ENCODE measurements at regions not wholly inside any gene's neighbourhood (a gene's known extent, or its start where the extent isn't known, plus 50 kb on each side); places are given as distances from the start of the nearest gene placed in this dataset.

GRCh38 chr1:194289569-194290266 lies 1103.3 kb upstream of the B3GALT2 start:
- peak; percentile 31 for DNase-seq

- no peak for DNase-seq
Observed at GRCh38 chr1:194288238-194288637, 1101.8 kb upstream of the B3GALT2 start.

- DNase-seq = no peak
Observed at GRCh38 chr1:194281376-194281775, 1095.0 kb upstream of the B3GALT2 start.

- no peak for DNase-seq
Observed at GRCh38 chr1:194280463-194280862, 1094.0 kb upstream of the B3GALT2 start.

DNA sequence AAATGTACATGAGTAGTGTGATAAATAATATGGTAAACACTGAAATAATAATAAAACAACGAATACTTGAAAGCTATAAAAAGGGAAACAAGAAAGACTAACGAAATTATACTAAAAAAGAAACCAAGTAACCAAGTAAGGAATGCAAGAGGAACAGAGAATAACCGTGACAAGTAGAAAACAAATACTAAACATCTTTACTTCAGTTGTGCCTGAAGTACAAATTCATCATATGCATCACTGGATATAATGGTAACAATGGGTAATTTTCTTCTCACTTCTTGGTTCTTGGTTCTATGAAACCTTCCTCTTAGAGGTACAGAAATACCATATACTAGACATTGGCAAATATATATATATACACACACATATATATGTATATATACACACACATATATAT lies 1093.6 kb upstream of the B3GALT2 start:
- no peak for DNase-seq

DNA sequence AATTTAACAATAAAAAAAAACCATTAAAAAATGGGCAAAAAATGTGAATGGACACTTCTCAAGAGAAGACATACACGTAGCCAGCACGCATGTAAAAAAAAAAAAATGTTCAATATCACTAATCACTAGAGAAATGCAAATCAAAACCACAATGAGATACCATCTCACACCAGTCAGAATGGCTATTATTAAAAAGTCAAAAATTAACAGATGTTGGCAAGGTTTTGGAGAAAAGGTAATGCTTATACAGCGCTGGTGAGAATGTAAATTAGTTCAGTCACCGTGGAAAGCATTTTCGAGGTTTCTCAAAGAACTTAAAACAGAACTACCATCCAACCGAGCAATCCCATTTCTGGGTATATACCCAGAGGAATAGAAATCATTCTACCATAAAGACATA lies 1091.5 kb upstream of the B3GALT2 start:
- no peak for DNase-seq

DNA sequence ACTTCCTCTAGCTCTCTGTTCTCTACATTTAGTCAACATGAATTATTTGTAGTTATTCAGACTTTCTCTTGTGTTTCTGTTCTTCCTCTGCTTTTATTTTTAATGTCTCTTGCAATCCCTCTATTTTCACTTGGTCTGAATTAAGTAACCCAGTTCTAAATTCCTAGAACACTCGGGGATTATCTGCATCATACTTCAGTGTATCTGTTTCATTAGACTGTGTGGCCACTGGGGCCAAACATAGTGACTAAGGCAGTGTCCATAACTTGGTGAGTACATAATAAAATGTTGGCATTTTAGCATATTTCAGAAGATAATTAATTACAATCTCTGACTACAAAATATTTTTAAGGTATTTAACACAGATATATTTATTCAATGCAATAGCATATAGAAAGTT lies 1087.2 kb upstream of the B3GALT2 start:
- DNase-seq = no peak

GRCh38 chr1:194268839-194269238 lies 1082.4 kb upstream of the B3GALT2 start:
- DNase-seq = no peak

GRCh38 chr1:194267021-194267420 lies 1080.6 kb upstream of the B3GALT2 start:
- no peak for DNase-seq

DNA sequence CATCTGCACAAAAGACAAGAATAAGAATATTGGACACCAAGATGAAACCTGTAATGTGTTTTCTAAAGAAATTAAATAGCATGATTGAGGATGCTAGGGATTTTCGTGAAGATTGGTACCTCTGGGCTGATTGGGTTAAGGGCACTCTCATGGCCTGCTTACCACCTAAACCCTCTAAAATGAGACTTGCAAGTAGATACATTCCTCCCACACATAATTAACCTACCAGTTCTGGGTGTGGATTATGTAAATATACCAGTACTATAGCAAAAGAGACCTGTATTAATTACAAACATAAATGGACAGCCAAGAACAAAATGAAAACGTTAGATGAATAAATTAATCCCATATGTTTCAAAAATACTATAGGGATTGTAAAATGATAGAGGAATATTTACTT lies 1069.6 kb upstream of the B3GALT2 start:
- DNase-seq = no peak

DNA sequence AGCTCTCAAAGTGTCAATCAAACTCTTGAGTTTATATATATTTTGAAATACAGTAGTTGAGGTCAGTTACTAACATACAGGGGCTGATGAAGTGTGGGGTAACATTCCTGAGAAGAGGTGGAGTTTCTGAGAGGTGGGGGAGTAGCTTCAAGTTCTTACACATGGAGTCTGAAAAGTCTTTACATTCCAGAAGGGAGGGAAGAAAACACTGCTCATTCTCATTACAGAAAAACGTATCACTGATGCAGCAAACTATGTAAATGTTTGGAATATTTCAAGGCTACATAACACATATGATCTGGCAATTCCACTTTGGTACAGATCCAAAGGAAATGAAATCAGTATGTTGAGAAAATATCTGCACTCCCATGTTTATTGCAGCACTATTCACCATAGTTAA lies 1065.8 kb upstream of the B3GALT2 start:
- no peak for DNase-seq

DNA sequence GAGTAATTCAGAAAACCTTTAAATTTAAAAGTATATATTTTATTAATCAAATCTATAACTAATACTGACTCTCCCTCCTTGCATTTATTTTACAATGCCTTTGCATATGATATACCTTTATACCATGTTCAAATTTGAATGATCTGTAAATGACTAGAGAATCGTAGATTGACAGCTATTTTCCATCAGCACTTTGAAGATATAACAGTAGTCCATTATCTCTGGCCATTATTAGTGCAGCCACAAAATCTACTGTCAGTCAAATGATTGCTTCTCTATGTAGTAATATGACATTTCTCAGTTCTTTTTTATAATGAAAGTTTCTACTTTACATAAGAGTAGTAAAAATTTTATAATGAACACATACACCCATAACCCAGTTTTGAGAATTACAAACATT lies 1054.8 kb upstream of the B3GALT2 start:
- DNase-seq = no peak

- no peak for DNase-seq
Observed at GRCh38 chr1:194233069-194233468, 1046.7 kb upstream of the B3GALT2 start.

GRCh38 chr1:194230351-194231144 lies 1044.1 kb upstream of the B3GALT2 start:
- DNase-seq = no peak

- no peak for DNase-seq
Observed at GRCh38 chr1:194228427-194228826, 1042.0 kb upstream of the B3GALT2 start.

- no peak for DNase-seq
Observed at GRCh38 chr1:194227161-194227560, 1040.7 kb upstream of the B3GALT2 start.

- no peak for DNase-seq
Observed at GRCh38 chr1:194225821-194226220, 1039.4 kb upstream of the B3GALT2 start.

GRCh38 chr1:194223596-194223995 lies 1037.2 kb upstream of the B3GALT2 start:
- DNase-seq = no peak

- no peak for DNase-seq
Observed at GRCh38 chr1:194215448-194215847, 1029.0 kb upstream of the B3GALT2 start.

DNA sequence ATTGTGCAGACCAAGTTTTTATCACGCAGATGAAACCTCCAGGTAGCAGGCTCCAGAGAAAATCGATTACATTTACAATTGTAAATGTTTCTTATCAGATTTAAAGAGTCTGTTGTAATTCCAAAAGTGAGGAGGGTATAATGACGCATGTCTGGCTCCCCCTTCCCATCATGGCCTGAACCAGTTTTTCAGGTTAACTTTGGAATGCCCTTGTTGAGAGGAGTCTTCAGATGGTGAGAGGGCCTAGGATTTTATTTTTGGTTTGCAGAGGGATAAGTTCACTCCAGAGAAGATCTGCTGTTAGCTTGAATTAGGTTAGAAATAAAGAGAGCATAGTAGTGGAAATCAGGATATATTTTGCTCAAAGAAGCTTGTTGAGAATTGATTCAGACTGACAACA lies 1028.3 kb upstream of the B3GALT2 start:
- DNase-seq = no peak

DNA sequence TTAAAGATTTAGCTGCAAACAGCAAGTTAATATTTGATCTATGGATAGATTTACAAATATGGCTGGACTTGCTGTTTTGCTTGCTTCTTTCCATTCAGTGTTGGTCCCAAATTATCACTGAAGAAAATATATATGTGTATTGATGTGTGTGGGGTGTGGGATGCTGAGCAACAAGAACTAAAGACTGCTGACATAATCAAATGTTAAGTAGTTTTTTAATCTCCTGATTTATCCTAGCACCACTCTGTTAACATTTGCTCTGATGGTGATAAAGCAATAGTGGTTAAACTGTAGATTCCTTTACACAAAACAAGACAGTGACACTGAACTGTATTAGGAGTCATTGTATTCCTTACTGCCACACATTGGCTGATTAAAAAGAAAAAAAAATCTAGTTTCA lies 1023.5 kb upstream of the B3GALT2 start:
- no peak for DNase-seq

DNA sequence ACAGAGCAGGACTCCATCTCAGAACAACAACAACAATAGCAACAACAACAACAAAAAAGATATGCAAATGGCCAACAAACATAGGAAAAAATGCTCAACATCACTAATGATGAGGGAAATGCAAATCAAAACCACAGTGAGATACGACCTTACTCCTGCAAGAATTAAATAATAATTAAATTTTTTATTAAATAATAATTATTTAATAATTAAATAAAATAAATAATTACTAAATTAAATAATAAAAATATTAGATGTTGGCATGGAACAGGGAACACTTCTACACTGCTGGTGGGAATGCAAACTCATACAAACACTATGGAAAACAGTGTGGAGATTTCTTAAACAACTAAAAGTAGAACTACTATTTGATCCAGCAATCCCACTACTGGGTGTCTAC lies 1022.3 kb upstream of the B3GALT2 start:
- DNase-seq = no peak

DNA sequence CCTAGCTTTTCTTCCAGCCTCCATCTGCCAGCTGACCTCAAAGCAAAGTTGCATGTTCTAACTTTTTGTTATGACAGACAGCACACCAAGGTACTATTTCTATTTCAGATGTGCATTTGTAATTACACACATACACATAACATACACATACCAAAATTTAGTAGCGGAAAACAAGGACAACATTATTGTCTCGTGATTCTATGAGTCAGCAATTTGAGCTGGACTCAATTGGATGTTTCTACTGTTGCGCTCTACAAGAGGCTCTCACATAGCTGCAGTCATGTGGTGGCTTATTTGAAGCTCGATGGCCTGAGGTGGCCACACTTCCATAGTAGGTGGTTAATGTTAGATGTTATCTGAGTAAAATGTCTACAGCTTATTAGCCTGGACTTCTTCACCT lies 1010.1 kb upstream of the B3GALT2 start:
- no peak for DNase-seq

GRCh38 chr1:194194724-194195123 lies 1008.3 kb upstream of the B3GALT2 start:
- no peak for DNase-seq

- DNase-seq = no peak
Observed at GRCh38 chr1:194184974-194185373, 998.6 kb upstream of the B3GALT2 start.
